GM19467 (cell line): ENCODE measurements at regions not wholly inside any gene's neighbourhood (a gene's known extent, or its start where the extent isn't known, plus 50 kb on each side); places are given as distances from the start of the nearest gene placed in this dataset.
A peak's percentile ranks its signal among the peaks of the same experiment; 100 is the strongest.

Experiments
- ATAC-seq: cut with Tn5 transposase; IDR thresholded peaks from one replicate; pipeline ENCODE4 v1.9.1; 2021; ENCODE audit warnings: mild to moderate bottlenecking, moderate library complexity; ENCODE audit not compliant: unreplicated experiment

- no peak for ATAC-seq
Measured at GRCh38 chr10:107718864-107719263, 554.4 kb upstream of the SORCS1 start.

- ATAC-seq, result no peak
Measured at GRCh38 chr10:107717046-107717445, 552.5 kb upstream of the SORCS1 start.

- no peak for ATAC-seq
Measured at GRCh38 chr10:107715565-107715964, 551.1 kb upstream of the SORCS1 start.

- ATAC-seq, result no peak
Measured at GRCh38 chr10:107708981-107709380, 544.5 kb upstream of the SORCS1 start.

GRCh38 chr10:107706096-107706725 is 541.7 kb upstream of the SORCS1 start:
- ATAC-seq, result no peak

- no peak for ATAC-seq
Measured at GRCh38 chr10:107701943-107702342, 537.4 kb upstream of the SORCS1 start.

GRCh38 chr10:107692072-107692471 is 527.6 kb upstream of the SORCS1 start:
- no peak for ATAC-seq

- no peak for ATAC-seq
Measured at GRCh38 chr10:107689323-107689722, 524.8 kb upstream of the SORCS1 start.

GRCh38 chr10:107687701-107688100 is 523.2 kb upstream of the SORCS1 start:
- no peak for ATAC-seq

GRCh38 chr10:107686095-107686494 is 521.6 kb upstream of the SORCS1 start:
- peak; percentile 69 for ATAC-seq

- no peak for ATAC-seq
Measured at GRCh38 chr10:107671960-107672359, 507.5 kb upstream of the SORCS1 start.

- no peak for ATAC-seq
Measured at GRCh38 chr10:107666214-107666613, 501.7 kb upstream of the SORCS1 start.

- ATAC-seq, result no peak
Measured at GRCh38 chr10:107665459-107665858, 501.0 kb upstream of the SORCS1 start.

- no peak for ATAC-seq
Measured at GRCh38 chr10:107657851-107658250, 493.3 kb upstream of the SORCS1 start.

GRCh38 chr10:107656932-107657331 is 492.4 kb upstream of the SORCS1 start:
- ATAC-seq, result no peak

GRCh38 chr10:107653832-107654287 is 489.4 kb upstream of the SORCS1 start:
- ATAC-seq, result peak; percentile 73

- ATAC-seq, result no peak
Measured at GRCh38 chr10:107650939-107651338, 486.4 kb upstream of the SORCS1 start.

- ATAC-seq, result no peak
Measured at GRCh38 chr10:107649249-107649648, 484.7 kb upstream of the SORCS1 start.

- ATAC-seq, result no peak
Measured at GRCh38 chr10:107647462-107647861, 483.0 kb upstream of the SORCS1 start.

GRCh38 chr10:107631876-107632275 is 467.4 kb upstream of the SORCS1 start:
- no peak for ATAC-seq

- no peak for ATAC-seq
Measured at GRCh38 chr10:107626862-107627261, 462.4 kb upstream of the SORCS1 start.

GRCh38 chr10:107623292-107623691 is 458.8 kb upstream of the SORCS1 start:
- ATAC-seq, result no peak

- ATAC-seq, result no peak
Measured at GRCh38 chr10:107619139-107619538, 454.6 kb upstream of the SORCS1 start.
